HCT116 (cell line): ENCODE measurements at regions not wholly inside any gene's neighbourhood (a gene's known extent, or its start where the extent isn't known, plus 50 kb on each side); places are given as distances from the start of the nearest gene placed in this dataset.

Experiments used
- ATAC-seq: fragments of 200-7000 bp; cut with Tn5 transposase; 2 replicates; pipeline ENCODE4 v1.9.1; 2020; ENCODE audit warnings: mild to moderate bottlenecking, moderate library complexity
- BruUV-seq: library from RNA; stranded (reverse); fragments of 400-500 nt; replicated peaks from 2 replicates; lab custom pipeline; 2021; lab: Mats Ljungman, UMichigan
- CTCF ChIA-PET: fragments of 300-600 bp; sonication (Branson Sonifier 250); formaldehyde crosslinking; loops from one replicate; lab custom pipeline; 2021; ENCODE audit warnings: antibody characterized with exemption; lab: Charles Lee
- POLR2A ChIA-PET: fragments of 300-600, 350-600 bp; sonication (Branson Sonifier 250); formaldehyde crosslinking; loops from one replicate; lab custom pipeline; 2021; ENCODE audit warnings: antibody characterized with exemption; lab: Charles Lee
- RAD21 ChIA-PET, 2 experiments: fragments of 300-600 bp; sonication (Branson Sonifier 250); formaldehyde crosslinking; loops; one replicate each; lab custom pipeline; 2023; ENCODE audit warnings: low total read pairs in 2 of 2; ENCODE audit not compliant: uncharacterized antibody in 2 of 2, unreplicated experiment in 2 of 2, low non-redundant PET in 1 of 2; lab: Charles Lee
- DNase-seq: peaks from one replicate; pipeline ENCODE4 v3.0.0-alpha.2; 2010; ENCODE audit warnings: low read depth, low spot score
- H2AFZ ChIP-seq: fragments of 200-600 bp; shearing (Covaris generic), sonication (generic); 2 replicates; pipeline ENCODE4 v1.6.1; 2017; ENCODE audit warnings: low read depth, mixed run types, mixed read lengths, antibody characterized with exemption, low read length; ENCODE audit not compliant: poor library complexity, severe bottlenecking
- H3K27ac ChIP-seq: 2 replicates; pipeline ENCODE4 v1.5.1; 2012; ENCODE audit warnings: low read depth, low read length
- H3K27me3 ChIP-seq: fragments of 200-600 bp; sonication (generic); 2 replicates; pipeline ENCODE4 v1.6.1; 2016; ENCODE audit warnings: mixed run types, low read length, mixed read lengths; ENCODE audit not compliant: insufficient read depth
- H3K36me3 ChIP-seq, 2 experiments: fragments of 200-500 bp in 1 of 2; fragments of 200-600 bp in 1 of 2; sonication (Bioruptor generic) in 1 of 2; sonication (generic) in 1 of 2; 2 replicates each; pipeline versions ENCODE4 v1.5.1 to v1.6.1; 2014 to 2016; ENCODE audit warnings: low read length in 2 of 2, inconsistent platforms in 1 of 2, mixed read lengths in 1 of 2, mixed run types in 1 of 2; ENCODE audit not compliant: insufficient read depth in 2 of 2, control insufficient read depth in 1 of 2
- H3K4me1 ChIP-seq, 2 experiments: fragments of 200-600 bp in 1 of 2; sonication (generic) in 1 of 2; 2 replicates each; pipeline versions ENCODE4 v1.5.1 to v1.6.1; 2012 to 2017; ENCODE audit warnings: low read length in 2 of 2, inconsistent platforms in 1 of 2, mild to moderate bottlenecking in 1 of 2, mixed read lengths in 1 of 2, mixed run types in 1 of 2, moderate library complexity in 1 of 2; ENCODE audit not compliant: insufficient read depth in 2 of 2, control insufficient read depth in 1 of 2
- H3K4me2 ChIP-seq: fragments of 200-600 bp; sonication (generic); 2 replicates; pipeline ENCODE4 v1.6.1; 2017; ENCODE audit warnings: mixed run types, low read length, mixed read lengths
- H3K4me3 ChIP-seq, 2 experiments: fragments of 200-600 bp in 1 of 2; sonication (generic) in 1 of 2; replicated peaks in 1 of 2; 2 replicates each; pipeline ENCODE4 v1.5.1; 2011 to 2016; ENCODE audit warnings: low read length in 2 of 2, control low read depth in 1 of 2, low read depth in 1 of 2, mild to moderate bottlenecking in 1 of 2, mixed read lengths in 1 of 2, mixed run types in 1 of 2
- H3K79me2 ChIP-seq: fragments of 200-600 bp; sonication (generic); 2 replicates; pipeline ENCODE4 v1.6.1; 2017; ENCODE audit warnings: mild to moderate bottlenecking, mixed run types, low read length, moderate library complexity, mixed read lengths; ENCODE audit not compliant: insufficient read depth
- H3K9ac ChIP-seq: fragments of 200-600 bp; sonication (generic); 2 replicates; pipeline ENCODE4 v1.6.1; 2016; ENCODE audit warnings: low read length, mixed read lengths
- H3K9me2 ChIP-seq: fragments of 200-600 bp; sonication (generic), shearing (Covaris generic); 2 replicates; pipeline ENCODE4 v1.6.1; 2017; ENCODE audit warnings: mixed run types, mild to moderate bottlenecking, moderate library complexity; ENCODE audit not compliant: insufficient read depth
- H3K9me3 ChIP-seq, 2 experiments: fragments of 200-500 bp in 1 of 2; fragments of 200-600 bp in 1 of 2; sonication (Bioruptor generic) in 1 of 2; sonication (generic) in 1 of 2; 2 replicates each; pipeline ENCODE4 v1.6.1; 2014 to 2017; ENCODE audit warnings: low read length in 2 of 2, mixed read lengths in 2 of 2, inconsistent platforms in 1 of 2, low read depth in 1 of 2, mild to moderate bottlenecking in 1 of 2, mixed run types in 1 of 2, moderate library complexity in 1 of 2; ENCODE audit not compliant: control insufficient read depth in 1 of 2, insufficient read depth in 1 of 2
- H4K20me1 ChIP-seq: fragments of 200-600 bp; sonication (generic), shearing (Covaris generic); 2 replicates; pipeline ENCODE4 v1.6.1; 2017; ENCODE audit warnings: mixed run types, mild to moderate bottlenecking, moderate library complexity; ENCODE audit not compliant: insufficient read depth
- CBX3 ChIP-seq: IDR thresholded peaks from 2 replicates; pipeline ENCODE4 v1.6.1; 2012; ENCODE audit warnings: low read depth
- CEBPB ChIP-seq: IDR thresholded peaks from 2 replicates; pipeline ENCODE4 v1.6.1; 2012; ENCODE audit warnings: low read depth
- EZH2 ChIP-seq: fragments of 200-600 bp; sonication (generic); IDR thresholded peaks from 2 replicates; pipeline ENCODE4 v1.6.1; 2017; ENCODE audit warnings: antibody characterized with exemption, mixed run types
- EZH2phosphoT487 ChIP-seq: fragments of 200-600 bp; IDR thresholded peaks from 2 replicates; pipeline ENCODE4 v1.6.1; 2018; ENCODE audit warnings: antibody characterized with exemption, borderline replicate concordance
- FOSL1 ChIP-seq: IDR thresholded peaks from 2 replicates; pipeline ENCODE4 v1.6.1; 2012; ENCODE audit warnings: low read depth
- POLR2A ChIP-seq: IDR thresholded peaks from 2 replicates; pipeline ENCODE4 v1.7.0; 2011; ENCODE audit warnings: borderline replicate concordance; ENCODE audit not compliant: insufficient read depth, insufficient read length; ENCODE audit errors: extremely low read depth
- POLR2AphosphoS5 ChIP-seq: IDR thresholded peaks from 2 replicates; pipeline ENCODE4 v1.6.1; 2011; ENCODE audit warnings: mild to moderate bottlenecking, low read depth, low read length, moderate library complexity
- RAD21 ChIP-seq: IDR thresholded peaks from 2 replicates; pipeline ENCODE4 v1.6.1; 2012; ENCODE audit warnings: low read depth, mild to moderate bottlenecking
- REST ChIP-seq: IDR thresholded peaks from 2 replicates; pipeline ENCODE4 v1.6.1; 2012; ENCODE audit warnings: low read depth
- SIN3A ChIP-seq: IDR thresholded peaks from 2 replicates; pipeline ENCODE4 v1.6.1; 2012; ENCODE audit warnings: low read depth
- SP1 ChIP-seq: IDR thresholded peaks from 2 replicates; pipeline ENCODE4 v1.6.1; 2012; ENCODE audit warnings: low read depth
- SRF ChIP-seq: IDR thresholded peaks from 2 replicates; pipeline ENCODE4 v1.6.1; 2012; ENCODE audit warnings: low read depth
- YY1 ChIP-seq: IDR thresholded peaks from 2 replicates; pipeline ENCODE4 v1.6.1; 2011; ENCODE audit warnings: low read length, low read depth, moderate library complexity, mild to moderate bottlenecking; ENCODE audit not compliant: insufficient replicate concordance; ENCODE audit errors: extremely low read depth
- ZFX ChIP-seq: fragments of 450-650 bp; IDR thresholded peaks from 2 replicates; pipeline ENCODE4 v1.6.1; 2017
- intact Hi-C: fragments of 100-400 bp; cut with micrococcal nuclease; formaldehyde crosslinking; loops from 2 replicates; pipeline ENCODE4 v1.10.0; 2022
- TF ChIP-seq, protein P1 (sequence below): IDR thresholded peaks from 2 replicates; pipeline ENCODE4 v1.6.1; 2012
- TF ChIP-seq, protein P2 (sequence below): IDR thresholded peaks from 2 replicates; pipeline ENCODE4 v1.6.1; 2012

- RAD21 ChIA-PET: no interaction called here
- Histone ChIP-seq H3K36me3 (no peaks in the 10 kb centered on the region), H3K4me1 (no peaks in the 10 kb centered on the region), H3K9me2 (no peaks in the 10 kb centered on the region), H3K4me3 (no peak overlapping the region), H4K20me1 (no peaks in the 10 kb centered on the region), H2AFZ (no peak overlapping the region), H3K9me3 (no peaks in the 10 kb centered on the region), H3K9ac (no peak overlapping the region), H3K27me3 (no peaks in the 10 kb centered on the region), H3K79me2 (no peaks in the 10 kb centered on the region), H3K4me2 (no peak overlapping the region), H3K27ac (no peak overlapping the region)
- intact Hi-C loops: no loop called here
- POLR2A ChIA-PET: no interaction called here
- CTCF ChIA-PET: interaction anchor here (0.9 kb wide), 1 partner anchor 14 kb away, joined by 4 read pairs; no protein-coding TSS in a partner anchor
- TF ChIP-seq EZH2 (no peak), RAD21 (no peak), CBX3 (no peak), ZFX (no peak), CEBPB (no peak), SIN3A (no peak)
- TF ChIP-seq, protein P1, sequence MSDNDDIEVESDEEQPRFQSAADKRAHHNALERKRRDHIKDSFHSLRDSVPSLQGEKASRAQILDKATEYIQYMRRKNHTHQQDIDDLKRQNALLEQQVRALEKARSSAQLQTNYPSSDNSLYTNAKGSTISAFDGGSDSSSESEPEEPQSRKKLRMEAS: no peak
- ATAC-seq (no peak), DNase-seq (no peak)
- BruUV-seq: no TSS peak
Measured at GRCh38 chr17:31692632-31693031, 166.4 kb downstream of the COPRS start.

DNA sequence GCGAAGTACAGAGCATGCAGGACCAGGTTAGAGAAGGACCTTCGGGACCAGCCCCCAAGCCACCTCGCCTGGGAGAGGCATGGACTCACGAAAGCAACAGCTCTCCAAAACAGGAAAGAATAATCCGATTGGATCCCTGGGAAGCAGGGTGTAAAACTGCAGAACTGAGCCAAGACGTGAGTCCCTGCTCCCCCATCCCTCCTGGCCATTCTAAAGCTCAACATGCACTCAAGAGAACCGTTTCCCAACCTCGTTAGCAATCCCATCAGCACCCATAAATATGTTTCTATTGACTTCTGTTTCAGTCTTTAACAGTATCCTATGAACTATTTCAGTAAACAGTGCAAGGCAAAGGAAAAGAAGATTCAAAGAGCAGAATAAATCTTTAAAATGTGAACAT, 167.0 kb downstream of the COPRS start:
- H3K27me3 ChIP-seq: no peaks in the 10 kb centered on the region
- ChIA-PET CTCF (no interaction called here), POLR2A (interaction anchor here (0.5 kb wide), 1 partner anchor 129 kb away, joined by 4 read pairs; no protein-coding TSS in a partner anchor), RAD21 (no interaction called here)
- no peaks in the 10 kb centered on the region for H3K9me2 ChIP-seq
- BruUV-seq: no TSS peak
- DNase-seq: no peak
- H3K79me2 ChIP-seq: no peaks in the 10 kb centered on the region
- intact Hi-C loops: no loop called here
- H2AFZ ChIP-seq: no peak overlapping the region
- ATAC-seq: no peak
- no peak overlapping the region for H3K27ac ChIP-seq
- no peak overlapping the region for H3K4me3 ChIP-seq
- H4K20me1 ChIP-seq: no peaks in the 10 kb centered on the region
- no peak overlapping the region for H3K9ac ChIP-seq
- H3K4me2 ChIP-seq: no peak overlapping the region
- no peaks in the 10 kb centered on the region for H3K36me3 ChIP-seq
- H3K9me3 ChIP-seq: no peaks in the 10 kb centered on the region
- no peaks in the 10 kb centered on the region for H3K4me1 ChIP-seq
- TF ChIP-seq RAD21: no peak
- no peak for TF ChIP-seq EZH2phosphoT487
- no peak for TF ChIP-seq POLR2AphosphoS5
- no peak for TF ChIP-seq YY1
- TF ChIP-seq FOSL1: no peak
- no peak for TF ChIP-seq REST
- TF ChIP-seq ZFX: no peak
- TF ChIP-seq CBX3: no peak
- no peak for TF ChIP-seq SP1
- no peak for TF ChIP-seq SRF
- TF ChIP-seq, protein P2, sequence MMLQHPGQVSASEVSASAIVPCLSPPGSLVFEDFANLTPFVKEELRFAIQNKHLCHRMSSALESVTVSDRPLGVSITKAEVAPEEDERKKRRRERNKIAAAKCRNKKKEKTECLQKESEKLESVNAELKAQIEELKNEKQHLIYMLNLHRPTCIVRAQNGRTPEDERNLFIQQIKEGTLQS: no peak
- TF ChIP-seq SIN3A: no peak
- TF ChIP-seq POLR2A: no peak
- TF ChIP-seq, protein P1: no peak
